HT-29 (cell line): ENCODE measurements at regions not wholly inside any gene's neighbourhood (a gene's known extent, or its start where the extent isn't known, plus 50 kb on each side); places are given as distances from the start of the nearest gene placed in this dataset.
"Not testable (repeated sequence)": the region's sequence is repeated elsewhere in the genome, so short reads cannot be mapped to it uniquely, and the experiment has no call there.

Experiments
- DNase-seq: peaks from one replicate; pipeline ENCODE4 v3.0.0-alpha.2; 2015; ENCODE audit warnings: low spot score

- DNase-seq: no peak
These were observed 771.7 kb downstream of the SORCS1 start for GRCh38 chr10:106392778-106393177.

DNA sequence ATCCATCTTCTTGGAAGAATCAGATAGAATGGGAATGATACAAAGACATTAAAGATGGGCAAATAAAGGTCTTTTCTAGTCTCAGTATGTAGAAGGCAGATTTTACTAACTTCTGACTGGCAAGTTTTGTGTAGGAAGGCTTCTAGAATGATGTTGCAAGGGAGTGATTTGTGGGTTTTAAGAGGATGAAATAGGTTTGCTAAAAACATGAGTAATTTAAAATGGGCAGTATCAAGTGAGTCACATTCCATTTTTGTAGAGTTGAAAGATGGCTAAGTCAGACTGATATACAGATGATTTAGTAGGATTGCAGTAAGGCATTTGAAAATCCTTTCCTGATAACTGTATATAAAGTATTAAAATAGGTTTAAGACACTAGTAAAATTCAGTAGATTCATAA lies 777.4 kb downstream of the SORCS1 start:
- no peak for DNase-seq

- no peak for DNase-seq
These were observed 780.0 kb downstream of the SORCS1 start for GRCh38 chr10:106384496-106384895.

DNA sequence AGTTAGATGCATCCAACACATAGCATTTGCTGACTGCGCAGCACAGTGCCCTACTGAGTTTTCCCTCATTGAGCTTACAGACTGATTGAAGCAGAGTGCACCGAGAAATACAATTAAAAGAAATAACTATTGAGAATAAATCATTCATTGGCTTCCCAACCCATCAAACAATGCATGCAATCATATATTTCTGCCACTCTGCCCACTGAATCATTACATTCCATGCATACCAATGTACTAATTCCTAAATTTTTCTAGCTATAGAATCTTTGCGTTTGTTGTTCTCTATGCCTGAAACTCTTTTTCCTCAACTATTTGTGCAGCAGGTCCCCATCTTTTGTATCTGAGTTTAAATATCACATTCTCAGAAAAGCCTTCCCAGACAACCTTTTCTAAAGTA lies 783.8 kb downstream of the SORCS1 start:
- no peak for DNase-seq

DNA sequence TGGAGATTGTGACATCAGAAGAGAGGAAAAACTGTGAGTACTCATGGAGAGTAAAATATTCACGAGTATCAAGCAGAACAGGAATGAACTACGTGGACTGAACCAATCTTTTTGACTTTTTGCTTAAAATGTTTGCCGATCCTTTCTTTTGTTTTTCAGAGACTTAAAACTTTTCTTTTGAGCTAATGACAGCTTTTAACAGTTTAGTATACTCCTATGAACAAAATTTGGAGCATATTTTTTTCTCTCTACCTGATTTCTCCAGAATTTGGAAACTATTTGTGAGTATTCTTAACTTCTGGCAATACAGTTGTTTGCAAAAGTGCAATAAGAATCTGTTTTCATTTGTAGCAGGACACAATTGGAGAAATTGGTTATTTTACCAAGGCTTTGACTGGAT lies 786.3 kb downstream of the SORCS1 start:
- DNase-seq: no peak

GRCh38 chr10:106370751-106371150 lies 793.8 kb downstream of the SORCS1 start:
- DNase-seq: no peak

DNA sequence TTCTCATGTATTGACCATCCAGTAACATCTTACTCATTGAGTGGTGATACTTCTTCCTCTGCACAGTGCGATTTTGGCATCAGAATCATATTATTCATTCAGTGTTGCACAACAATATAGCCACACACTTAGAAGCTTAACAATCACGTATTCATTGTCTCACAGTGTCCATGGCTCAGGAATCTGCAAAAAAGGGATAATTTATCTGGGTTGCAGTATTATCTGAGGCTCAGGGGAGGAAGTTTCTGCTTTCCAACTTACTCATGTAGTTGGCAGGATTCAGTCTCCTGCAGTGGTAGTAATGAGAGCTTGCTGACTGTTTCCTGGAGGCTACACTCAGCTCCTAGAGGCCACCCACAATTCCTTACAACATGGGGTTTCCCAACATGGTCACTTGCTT lies 803.6 kb downstream of the SORCS1 start:
- DNase-seq: no peak

DNA sequence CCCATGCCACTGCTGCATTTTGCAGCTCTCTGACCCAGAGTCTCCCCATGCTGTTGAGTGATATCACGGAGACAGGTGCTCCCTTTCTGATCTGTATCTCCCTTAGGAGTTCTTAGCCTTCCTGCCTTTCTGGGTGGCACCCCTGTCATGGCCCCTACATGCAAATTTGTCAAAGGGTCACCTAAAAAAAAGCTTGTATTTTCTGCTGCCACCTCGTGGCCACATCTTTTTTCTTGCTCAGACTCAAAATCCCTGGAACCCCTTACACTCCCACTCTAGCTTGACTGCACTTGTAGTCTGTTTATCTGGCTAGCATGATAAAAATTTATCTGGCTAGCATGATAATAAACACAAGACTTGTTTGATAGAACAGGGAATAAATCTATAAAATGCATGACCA lies 809.1 kb downstream of the SORCS1 start:
- peak; percentile 29 for DNase-seq

DNA sequence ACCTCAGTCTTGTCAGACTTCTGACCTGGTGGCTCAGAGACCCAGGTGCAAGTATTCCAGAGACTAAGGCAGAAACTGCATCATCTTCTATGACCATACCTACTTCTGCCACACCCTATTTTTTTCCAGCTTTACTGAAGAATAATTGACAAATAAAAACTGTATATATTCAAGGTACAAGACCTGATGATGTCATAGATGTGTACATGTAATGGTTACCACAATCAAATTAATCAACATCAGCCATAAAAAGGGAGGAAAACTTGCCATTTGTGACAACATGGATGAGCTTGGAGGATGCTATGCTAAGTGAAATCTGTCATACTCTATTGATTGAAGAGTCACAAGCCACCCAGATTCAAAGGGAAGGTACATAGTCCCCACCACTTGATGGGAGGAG lies 815.6 kb downstream of the SORCS1 start:
- no peak for DNase-seq

DNA sequence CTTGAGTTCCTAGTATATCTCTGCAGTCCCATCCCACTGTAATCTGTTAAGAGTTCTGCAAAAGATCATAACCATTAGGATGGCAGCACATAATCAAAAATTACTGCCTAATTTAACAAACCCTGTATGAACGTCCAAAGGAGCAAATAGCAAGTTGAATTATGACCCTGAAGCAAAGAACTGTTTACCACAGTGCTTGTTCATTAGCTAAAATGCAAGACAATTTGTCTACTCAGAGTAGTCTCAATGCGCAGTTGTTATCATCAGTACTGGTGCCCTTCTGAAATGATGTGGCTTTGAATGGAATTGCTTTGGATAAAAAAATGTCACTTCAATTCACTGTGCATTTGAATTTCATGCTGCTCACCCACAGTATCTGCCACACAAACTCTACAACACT lies 817.0 kb downstream of the SORCS1 start:
- DNase-seq: no peak

DNA sequence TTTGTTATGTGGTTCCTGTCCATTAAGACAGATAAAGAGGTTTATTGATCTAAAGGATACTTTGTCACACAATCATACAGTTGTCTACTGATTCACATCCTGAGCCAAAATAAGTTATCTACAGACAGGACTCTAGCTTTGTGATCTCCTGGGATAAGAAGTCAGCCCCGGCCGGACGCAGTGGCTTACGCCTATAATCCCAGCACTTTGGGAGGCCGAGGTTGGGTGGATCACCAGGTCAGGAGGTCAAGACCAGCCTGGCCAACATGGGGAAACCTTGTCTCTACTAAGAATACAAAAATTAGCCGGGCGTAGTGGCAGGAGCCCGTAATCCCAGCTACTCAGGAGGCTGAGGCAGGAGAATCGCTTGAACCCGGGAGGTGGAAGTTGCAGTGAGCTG lies 821.0 kb downstream of the SORCS1 start:
- DNase-seq: not testable (repeated sequence)

GRCh38 chr10:106341356-106341755 lies 823.1 kb downstream of the SORCS1 start:
- no peak for DNase-seq

- DNase-seq: no peak
These were observed 826.0 kb downstream of the SORCS1 start for GRCh38 chr10:106338486-106338885.

DNA sequence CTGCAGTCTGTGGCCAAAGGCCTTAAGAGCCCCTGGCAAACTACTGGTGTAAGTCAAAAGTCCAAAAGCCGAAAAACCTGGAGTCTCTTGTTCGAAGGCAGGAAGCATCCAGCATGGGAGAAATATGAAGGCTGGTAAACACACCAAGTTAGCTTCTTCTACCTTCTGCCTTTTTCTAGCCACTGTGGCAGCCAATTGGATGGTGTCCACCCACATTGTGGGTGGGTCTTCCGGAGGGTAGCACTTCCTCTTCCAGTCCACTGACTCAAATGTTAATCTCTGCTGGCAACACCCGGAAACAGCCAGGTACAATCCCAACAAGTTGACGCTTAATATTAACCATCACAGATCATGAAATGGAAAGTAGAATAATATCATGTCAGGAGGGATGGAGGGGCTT lies 827.6 kb downstream of the SORCS1 start:
- DNase-seq: no peak

GRCh38 chr10:106327747-106328146 lies 836.8 kb downstream of the SORCS1 start:
- DNase-seq: no peak

- DNase-seq: no peak
These were observed 843.6 kb downstream of the SORCS1 start for GRCh38 chr10:106320876-106321275.

GRCh38 chr10:106320078-106320477 lies 844.4 kb downstream of the SORCS1 start:
- DNase-seq: no peak

DNA sequence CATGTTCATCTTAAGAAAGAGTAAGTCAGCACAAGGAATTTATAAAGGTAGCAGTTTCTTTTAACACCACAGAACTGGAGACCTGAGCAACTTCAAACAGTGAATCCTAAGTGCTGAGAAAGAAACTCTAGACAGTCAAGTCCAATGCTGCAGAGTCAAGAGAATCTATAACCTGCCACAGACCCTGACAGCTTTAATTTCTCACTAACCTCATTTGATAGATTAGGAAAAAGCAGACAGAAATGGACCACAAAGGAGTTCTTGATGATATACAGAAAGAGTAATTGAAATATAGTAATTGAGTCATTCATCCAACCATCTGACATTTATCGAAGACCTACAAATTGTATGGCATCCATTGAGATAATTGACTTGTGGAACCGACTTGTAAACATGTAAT lies 847.0 kb downstream of the SORCS1 start:
- no peak for DNase-seq

DNA sequence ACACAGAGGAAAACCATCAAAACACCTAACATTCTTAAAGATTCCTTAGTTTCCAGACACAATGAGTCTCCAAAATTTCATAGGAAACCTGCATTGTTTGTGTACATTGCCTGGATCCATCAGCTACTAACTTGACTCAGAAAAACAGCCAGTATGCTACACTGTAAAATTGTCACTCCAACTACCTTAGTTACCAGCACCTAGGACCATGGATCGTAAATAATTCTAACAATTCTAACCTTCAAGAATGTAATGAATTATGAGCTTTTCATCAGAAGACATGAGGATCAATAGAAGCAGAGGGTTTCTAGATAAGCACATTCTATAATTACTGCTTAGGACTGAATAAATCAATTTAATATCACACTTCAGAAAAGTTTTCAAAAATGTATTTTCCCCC lies 851.5 kb downstream of the SORCS1 start:
- no peak for DNase-seq

DNA sequence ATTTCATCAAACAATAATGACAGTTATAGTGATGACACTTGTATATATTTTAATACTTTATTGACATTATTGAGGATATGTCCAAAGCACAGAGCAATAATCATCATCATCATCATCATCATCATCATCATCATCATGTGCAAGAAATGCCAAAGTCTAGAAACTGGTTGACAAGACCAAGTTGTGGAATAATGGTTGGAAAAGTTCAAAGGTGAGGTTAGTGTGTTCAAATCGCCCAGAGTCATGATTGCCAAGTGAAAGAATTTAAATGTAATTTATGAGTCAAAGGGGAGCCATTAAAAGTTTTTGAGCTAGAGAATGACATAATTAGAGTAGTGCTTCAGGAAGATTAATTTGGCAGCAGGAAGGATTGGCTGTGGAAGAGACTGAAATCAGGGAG lies 852.4 kb downstream of the SORCS1 start:
- no peak for DNase-seq

DNA sequence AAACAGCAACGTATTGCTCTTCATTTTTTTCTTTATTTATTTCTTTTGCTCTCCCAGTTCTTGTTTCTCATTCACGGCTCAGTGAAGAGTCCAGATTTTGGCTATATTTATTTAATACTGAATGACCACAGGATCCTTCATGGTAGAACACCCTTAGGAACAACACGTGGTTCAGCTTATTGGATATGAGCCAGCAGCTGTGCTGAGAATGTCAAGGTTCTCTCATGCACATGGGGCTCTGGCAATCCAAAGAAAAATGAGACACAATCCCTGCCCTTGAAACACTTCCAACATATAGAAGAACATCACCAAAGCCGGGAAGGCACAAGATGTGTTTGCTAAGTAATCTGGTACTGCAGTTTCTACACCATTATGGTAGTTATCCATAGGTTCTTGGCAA lies 852.9 kb downstream of the SORCS1 start:
- DNase-seq: no peak

DNA sequence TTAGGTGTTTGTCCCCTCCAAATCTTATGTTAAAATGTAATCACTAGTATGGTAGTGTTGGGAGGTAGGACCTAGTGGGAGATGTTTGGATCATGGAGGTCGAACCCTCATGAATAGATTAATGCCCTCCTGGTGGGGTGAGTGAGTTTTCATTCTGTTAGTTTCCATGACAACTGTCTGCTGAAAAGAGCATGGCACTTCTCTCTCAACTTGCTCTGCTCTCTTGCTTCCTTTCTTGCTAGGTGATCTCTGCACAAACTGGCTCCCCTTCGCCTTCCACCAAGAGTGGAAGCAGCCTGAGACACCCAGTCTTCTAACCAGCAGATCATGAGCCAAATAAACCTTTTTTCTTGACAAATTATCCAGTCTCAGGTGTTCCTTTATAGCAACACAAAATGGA lies 853.9 kb downstream of the SORCS1 start:
- DNase-seq: no peak

DNA sequence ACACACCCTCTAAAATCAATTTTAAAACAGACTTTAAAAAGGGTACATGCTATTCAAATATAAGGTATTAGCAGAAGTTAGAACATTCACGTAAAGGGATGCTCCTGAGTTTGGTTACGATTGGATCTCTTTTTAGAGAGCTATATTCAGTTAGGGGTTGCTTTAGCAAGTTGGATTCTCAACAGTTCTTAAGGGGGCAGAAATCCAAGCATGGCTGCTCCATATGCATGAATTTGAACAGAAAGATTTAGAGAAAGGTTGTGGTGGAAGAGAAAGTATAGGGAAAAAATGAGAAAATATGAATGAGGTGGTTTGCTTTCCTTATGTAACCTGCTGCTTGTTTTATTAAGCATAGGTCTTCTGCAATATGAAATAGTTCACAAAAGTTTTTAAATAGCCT lies 855.1 kb downstream of the SORCS1 start:
- no peak for DNase-seq

DNA sequence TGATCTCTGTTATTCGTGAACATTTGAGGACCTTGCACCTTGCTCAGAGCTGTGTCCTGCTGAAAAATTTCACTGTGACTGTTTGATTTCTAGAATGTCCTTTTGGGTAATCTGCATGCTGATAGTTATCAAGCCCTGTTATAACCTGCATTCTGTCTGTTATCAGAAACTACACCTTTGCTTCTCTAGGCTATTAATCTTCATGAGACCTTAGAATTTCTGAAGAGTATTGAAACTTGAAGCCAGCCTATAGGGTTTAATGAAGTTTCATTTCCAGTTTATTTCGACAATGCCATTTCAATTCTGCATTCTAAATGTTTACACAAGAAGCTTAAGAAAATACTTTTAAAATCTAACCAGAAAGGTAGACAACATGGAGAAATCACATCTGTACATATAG lies 856.2 kb downstream of the SORCS1 start:
- no peak for DNase-seq

DNA sequence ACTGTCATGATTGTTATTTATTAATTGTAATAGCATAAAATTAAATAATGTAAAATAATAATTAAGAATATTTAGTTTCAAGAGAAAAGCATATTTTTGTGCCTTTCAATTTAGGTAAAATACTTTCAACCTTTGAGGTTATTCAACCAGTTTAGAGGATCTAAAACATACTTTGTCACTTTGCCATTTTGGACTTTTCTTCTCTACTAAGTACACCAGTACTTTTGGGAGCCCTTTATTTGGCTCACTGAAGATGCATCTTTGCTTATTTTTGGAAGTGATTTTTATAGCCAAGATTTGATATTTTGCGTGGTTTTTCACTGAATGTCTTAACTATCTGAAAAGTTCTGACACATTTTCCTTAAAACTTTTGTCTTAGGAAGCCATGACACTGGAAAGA lies 860.5 kb downstream of the SORCS1 start:
- DNase-seq: no peak
